Right hindlimb (tissue), 1 donor: ENCODE measurements at regions not wholly inside any gene's neighbourhood (a gene's known extent, or its start where the extent isn't known, plus 50 kb on each side); places are given as distances from the start of the nearest gene placed in this dataset.
"Not testable (repeated sequence)": the region's sequence is repeated elsewhere in the genome, so short reads cannot be mapped to it uniquely, and the experiment has no call there.

Source experiments
- DNase-seq: peaks from one replicate; pipeline ENCODE4 v3.0.0-alpha.2; 2018

DNA sequence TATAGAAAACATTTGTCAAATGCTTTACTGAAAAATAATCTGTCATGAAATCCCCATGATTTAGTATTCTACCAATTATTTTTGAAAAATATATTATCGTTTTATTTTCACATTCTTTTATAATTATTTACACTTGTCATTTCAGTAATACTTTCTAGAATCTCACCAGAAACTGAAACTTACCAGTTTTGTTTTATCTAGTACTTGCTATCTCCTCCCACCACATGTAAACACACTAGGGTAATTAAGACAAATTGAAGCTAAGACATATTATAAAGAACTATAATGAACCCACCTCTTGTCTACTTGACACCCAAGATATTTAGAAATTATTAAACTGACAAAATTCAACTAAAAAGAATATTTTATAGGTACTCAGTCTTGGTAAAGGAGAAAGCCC is 51.5 kb upstream of the GRM3 start:
- no peak for DNase-seq

- no peak for DNase-seq
These were observed 69.7 kb upstream of the GRM3 start for GRCh38 chr7:86574006-86574405.

GRCh38 chr7:86558680-86559501 is 84.8 kb upstream of the GRM3 start:
- no peak for DNase-seq

DNA sequence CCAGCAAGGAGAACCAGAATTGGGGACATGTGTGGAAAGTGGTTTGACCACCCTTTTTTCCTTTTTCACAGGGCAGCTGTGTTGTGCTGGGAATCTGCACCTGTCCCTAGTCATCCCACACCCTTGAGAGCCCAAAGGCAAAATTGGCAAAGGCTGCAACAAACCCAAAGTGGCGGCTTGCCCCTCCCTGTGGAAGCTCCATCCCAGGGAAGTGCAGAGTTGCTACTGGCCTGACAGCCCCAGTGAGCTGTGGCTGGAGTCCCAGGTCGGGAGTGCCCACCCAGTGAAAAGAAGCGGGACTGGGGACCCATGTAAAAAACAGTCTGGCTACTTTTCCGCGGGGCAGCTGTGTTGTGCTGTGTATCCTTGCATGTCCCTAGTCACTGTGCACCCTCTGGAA is 109.1 kb upstream of the GRM3 start:
- no peak for DNase-seq

- DNase-seq, result no peak
These were observed 139.5 kb upstream of the GRM3 start for GRCh38 chr7:86504229-86504628.

GRCh38 chr7:86499986-86500385 is 143.7 kb upstream of the GRM3 start:
- no peak for DNase-seq

DNA sequence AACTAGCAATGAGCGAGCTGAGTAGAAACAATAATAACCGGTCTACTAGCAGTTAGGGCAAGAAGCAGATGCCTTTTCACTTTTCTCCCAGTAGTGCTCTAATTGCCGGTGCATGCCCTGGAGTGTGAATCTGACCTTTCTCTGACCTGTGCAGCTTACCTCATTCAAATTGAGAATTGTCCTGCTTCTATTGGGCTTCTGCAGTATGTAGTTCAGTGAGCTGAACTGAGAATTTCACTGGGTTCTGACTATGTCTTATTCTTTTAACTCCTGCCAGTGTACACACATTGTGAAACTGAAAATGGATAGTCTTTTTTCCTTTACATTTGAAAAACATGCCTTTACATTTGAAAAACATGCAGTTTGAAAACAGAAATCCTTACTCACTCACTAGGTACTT is 157.9 kb upstream of the GRM3 start:
- DNase-seq, result no peak

- DNase-seq, result peak; percentile 46
These were observed 164.6 kb upstream of the GRM3 start for GRCh38 chr7:86479144-86479543.

- DNase-seq, result peak; percentile 17
These were observed 166.3 kb upstream of the GRM3 start for GRCh38 chr7:86477343-86477935.

GRCh38 chr7:86470763-86471162 is 172.9 kb upstream of the GRM3 start:
- DNase-seq, result no peak

DNA sequence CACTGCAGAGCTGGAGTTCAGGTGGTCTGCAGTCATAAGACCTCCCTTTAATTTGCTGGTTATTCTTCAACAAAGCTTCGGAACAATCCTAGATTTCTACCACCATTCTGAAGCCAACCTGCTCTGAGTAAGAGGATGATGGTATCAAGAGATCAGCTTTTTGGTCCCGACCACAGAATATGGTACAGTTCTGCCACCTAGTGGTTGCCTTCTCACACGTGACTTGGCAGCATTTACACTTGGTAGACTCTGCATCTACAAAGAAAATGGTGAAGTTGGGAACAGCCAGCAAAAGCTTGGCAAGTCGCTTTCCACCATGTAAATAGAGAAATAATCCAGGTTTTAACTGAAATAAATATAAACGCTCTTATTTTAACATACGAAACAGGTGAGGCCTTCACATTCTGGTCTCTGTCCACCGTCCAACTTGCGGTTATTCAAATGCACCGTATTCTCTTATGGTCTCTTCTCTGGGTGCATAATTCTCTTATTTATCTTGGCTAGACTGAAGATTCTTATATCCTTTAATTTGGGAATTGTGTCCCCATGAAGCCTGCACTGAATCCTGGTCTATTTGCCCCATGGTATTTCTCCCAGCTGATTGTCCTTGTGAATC is 173.9 kb upstream of the GRM3 start:
- peak; percentile 55 for DNase-seq

DNA sequence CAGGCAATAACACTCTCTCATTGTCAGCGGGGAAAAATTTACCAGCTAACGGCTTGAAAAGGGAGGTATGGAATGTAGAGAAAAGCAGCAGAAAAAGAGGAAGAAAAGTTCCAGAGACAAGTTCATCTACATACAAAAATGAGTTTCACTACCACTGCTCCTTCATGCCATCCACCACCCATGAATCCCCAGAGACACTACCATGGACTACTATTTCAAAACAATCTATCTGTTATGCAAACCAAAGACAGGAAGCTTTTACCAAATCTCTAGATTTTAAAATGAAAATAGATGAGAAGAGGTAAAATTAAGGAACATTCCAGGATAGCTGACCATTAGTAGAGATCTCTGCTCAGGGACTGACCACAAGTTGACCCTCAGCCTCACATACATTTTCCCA is 189.0 kb upstream of the GRM3 start:
- DNase-seq, result no peak

DNA sequence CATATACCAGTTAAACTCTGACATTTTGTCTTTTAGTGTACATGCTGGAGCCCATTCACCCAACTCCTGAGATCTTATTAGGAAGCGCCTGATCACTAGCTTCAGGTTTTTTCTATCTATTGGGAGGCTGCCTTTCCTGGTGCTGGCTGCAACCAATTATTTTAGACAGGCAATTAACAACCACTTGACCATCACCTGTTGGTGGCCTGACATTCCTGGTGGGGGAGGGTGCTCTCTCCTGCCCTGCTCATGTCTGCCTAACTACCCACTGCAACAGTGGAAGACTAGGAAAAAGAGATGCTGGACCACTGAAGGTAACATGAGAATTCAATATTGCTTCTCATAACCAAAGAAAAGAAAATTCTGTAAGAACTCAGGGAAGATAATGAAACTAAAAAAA is 190.3 kb upstream of the GRM3 start:
- DNase-seq, result no peak

DNA sequence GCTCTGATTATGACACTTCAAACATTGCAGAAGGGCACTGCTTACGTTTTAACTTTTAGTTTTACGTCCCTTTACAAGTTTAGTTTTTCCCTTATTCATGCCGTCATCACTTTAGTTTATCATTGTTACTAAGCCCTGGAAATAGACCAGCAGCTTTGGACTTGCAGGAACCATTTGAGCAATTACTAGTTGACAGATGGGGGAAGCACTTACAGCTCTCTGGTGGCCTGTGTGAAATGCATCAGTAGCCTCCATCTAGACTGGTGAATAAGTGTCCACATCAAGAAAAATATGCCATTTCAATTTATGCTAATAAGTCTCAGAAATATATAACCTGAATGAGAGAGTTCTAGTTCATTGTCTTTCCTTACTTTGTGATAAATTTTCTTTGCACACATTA is 194.9 kb upstream of the GRM3 start:
- no peak for DNase-seq

DNA sequence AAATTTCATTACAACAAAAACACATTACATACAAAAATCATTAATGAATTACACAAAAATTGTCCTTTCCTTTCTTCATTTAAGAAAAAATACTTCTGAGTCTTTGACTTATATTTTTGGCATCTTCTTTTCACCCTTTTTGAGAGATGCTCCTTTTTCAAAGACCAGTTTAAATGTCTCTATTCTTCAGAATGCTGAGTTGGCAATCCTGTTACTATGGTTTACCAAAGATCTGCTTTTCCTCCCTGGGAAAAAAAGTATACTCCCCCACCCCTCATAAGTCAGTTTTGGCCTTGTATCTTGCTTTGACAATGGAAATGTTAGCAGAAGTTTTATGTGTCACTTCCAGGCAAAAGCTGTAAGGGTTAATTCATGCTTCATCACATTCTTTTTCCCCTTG is 198.4 kb upstream of the GRM3 start:
- no peak for DNase-seq

- DNase-seq, result no peak
These were observed 199.5 kb upstream of the GRM3 start for GRCh38 chr7:86444245-86444644.

- DNase-seq, result not testable (repeated sequence)
These were observed 203.3 kb upstream of the GRM3 start for GRCh38 chr7:86440420-86440819.

DNA sequence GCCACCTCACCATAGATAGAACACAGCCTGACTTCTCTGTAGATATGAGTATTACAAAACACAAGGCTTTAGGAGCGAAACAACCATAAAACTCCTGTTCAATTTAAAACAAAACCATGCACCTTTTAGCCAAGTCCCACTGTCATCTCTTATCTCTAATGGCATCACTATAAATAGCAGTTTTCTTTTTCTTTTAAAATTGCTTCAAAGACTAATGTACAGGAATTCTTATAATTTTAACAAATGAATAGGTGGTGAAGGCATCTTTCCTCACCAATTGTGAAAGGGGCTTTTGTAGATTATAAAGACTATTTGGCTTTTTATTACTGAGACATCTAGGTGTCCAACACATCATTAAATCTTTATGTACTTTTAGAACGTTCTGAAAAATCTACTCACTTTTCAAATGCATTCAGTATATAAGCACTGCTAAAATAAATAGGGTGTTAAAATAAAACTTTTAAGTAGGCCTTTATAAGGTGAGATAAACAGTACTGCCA is 205.7 kb upstream of the GRM3 start:
- DNase-seq, result no peak

DNA sequence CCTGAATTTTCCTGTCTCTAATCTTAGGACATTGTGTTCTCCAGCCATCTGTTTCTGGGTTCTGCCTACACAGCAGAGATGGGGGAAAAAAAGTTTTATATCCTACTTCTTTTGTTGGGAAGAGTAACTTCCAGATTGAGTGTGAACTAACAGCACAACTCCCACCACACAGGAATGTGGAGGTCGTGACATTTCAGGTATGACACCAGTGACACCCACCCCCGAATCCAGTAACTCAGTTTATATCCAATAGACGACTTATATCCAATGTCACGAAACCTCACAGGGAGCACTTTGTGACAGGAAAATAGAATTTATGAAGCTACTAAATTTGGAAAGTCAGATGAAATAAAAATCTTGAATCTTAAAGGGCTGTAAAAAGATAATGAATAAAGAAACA is 211.9 kb upstream of the GRM3 start:
- DNase-seq, result no peak

DNA sequence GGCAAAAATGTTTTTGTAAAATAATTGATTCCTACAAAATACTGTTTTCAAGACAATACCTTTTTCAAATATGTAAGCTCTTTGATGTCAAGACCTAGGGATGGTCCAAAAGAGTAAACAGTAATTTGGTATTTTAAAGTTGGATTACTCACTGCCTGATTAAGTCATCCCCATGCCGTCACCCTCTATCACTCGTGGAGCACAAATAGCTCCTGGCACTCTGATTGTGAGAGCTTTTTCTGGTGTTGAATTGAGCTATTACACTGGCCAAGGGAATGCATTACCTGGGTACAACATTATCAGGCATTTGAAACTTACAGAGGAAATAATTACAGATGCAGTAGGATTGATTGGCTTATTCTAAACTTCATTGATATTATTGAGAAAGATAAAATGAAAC is 231.9 kb upstream of the GRM3 start:
- DNase-seq, result no peak

GRCh38 chr7:86407291-86407690 is 236.4 kb upstream of the GRM3 start:
- no peak for DNase-seq

GRCh38 chr7:86391813-86392212 is 251.9 kb upstream of the GRM3 start:
- no peak for DNase-seq

DNA sequence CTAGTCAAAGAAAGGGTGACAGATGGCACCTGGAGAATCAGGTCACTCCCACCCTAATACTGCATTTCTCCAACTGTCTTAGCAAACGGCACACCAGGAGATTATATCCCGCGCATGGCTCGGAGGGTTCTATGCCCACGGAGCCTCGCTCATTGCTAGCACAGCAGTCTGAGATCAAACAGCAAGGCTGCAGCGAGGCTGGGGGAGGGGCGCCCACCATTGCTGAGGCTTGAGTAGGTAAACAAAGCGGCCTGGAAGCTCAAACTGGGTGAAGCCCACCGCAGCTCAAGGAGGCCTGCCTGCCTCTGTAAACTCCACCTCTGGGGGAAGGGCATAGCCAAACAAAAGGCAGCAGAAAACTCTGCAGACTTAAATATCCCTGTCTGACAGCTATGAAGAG is 268.1 kb upstream of the GRM3 start:
- not testable (repeated sequence) for DNase-seq

GRCh38 chr7:86372262-86372661 is 271.4 kb upstream of the GRM3 start:
- no peak for DNase-seq
